Spleen (tissue), 11 donors: ENCODE measurements at regions not wholly inside any gene's neighbourhood (a gene's known extent, or its start where the extent isn't known, plus 50 kb on each side); places are given as distances from the start of the nearest gene placed in this dataset.

Experiments
- DNase-seq: peaks from one replicate; pipeline ENCODE4 v3.0.0-alpha.2; 2020
- H3K27ac ChIP-seq, 8 donors: fragments of 200-600 bp; sonication (generic) in 7 of 8; 1 replicate in 4 of 8; 2 replicates in 4 of 8; pipeline versions ENCODE4 v1.5.0 to v1.8.0; 2016 to 2021; ENCODE audit warnings: inconsistent platforms in 4 of 8, mild to moderate bottlenecking in 4 of 8, moderate library complexity in 1 of 8
- H3K27me3 ChIP-seq, 7 donors: fragments of 200-600 bp; sonication (generic) in 6 of 7; replicated peaks in 1 of 7; 1 replicate in 4 of 7; 2 replicates in 3 of 7; pipeline versions ENCODE4 v1.5.0 to v1.8.0; 2016 to 2021; ENCODE audit warnings: inconsistent platforms in 3 of 7, mild to moderate bottlenecking in 1 of 7
- H3K36me3 ChIP-seq, 6 donors: fragments of 200-600 bp; sonication (generic) in 5 of 6; 1 replicate in 4 of 6; 2 replicates in 2 of 6; pipeline versions ENCODE4 v1.5.0 to v1.8.0; 2016 to 2021; ENCODE audit warnings: inconsistent platforms in 2 of 6
- H3K4me1 ChIP-seq, 6 donors: fragments of 200-600 bp; sonication (generic) in 5 of 6; 1 replicate in 3 of 6; 2 replicates in 3 of 6; pipeline versions ENCODE4 v1.5.0 to v1.8.0; 2016 to 2021; ENCODE audit warnings: inconsistent platforms in 3 of 6
- H3K4me3 ChIP-seq, 8 donors: fragments of 200-600 bp; sonication (generic) in 7 of 8; 1 replicate in 4 of 8; 2 replicates in 4 of 8; pipeline versions ENCODE4 v1.5.0 to v1.8.0; 2016 to 2021; ENCODE audit warnings: inconsistent platforms in 4 of 8, mild to moderate bottlenecking in 4 of 8, moderate library complexity in 2 of 8
- H3K9me3 ChIP-seq, 8 donors: fragments of 200-600 bp; sonication (generic) in 7 of 8; 1 replicate in 4 of 8; 2 replicates in 4 of 8; pipeline versions ENCODE4 v1.5.0 to v1.8.0; 2016 to 2021; ENCODE audit warnings: inconsistent platforms in 4 of 8
- CTCF ChIP-seq, 11 experiments: fragments of 200-600 bp in 7 of 11; fragments of 450-650 bp in 4 of 11; sonication (generic) in 4 of 11; IDR thresholded peaks in 8 of 11; conservative IDR thresholded peaks in 3 of 11; 1 replicate in 7 of 11; 2 replicates in 4 of 11; pipeline versions ENCODE4 v1.4.0 to v1.8.0; 2016 to 2021; ENCODE audit warnings: antibody characterized with exemption in 11 of 11, inconsistent platforms in 4 of 11, mild to moderate bottlenecking in 1 of 11
- POLR2A ChIP-seq, 3 donors: fragments of 450-650 bp; IDR thresholded peaks; one replicate each; pipeline ENCODE4 v1.5.1; 2017; ENCODE audit warnings: antibody characterized with exemption in 3 of 3, mild to moderate bottlenecking in 1 of 3
- POLR2AphosphoS5 ChIP-seq, 3 donors: sonication (generic); formaldehyde crosslinking; IDR thresholded peaks; one replicate each; pipeline ENCODE4 v1.5.1; 2017; ENCODE audit warnings: antibody characterized with exemption in 3 of 3
- WGBS, 5 donors: extraction: QIAGEN DNeasy Blood & Tissue Kit in 3 of 5; methylation state at CpG; one replicate each; pipeline versions ENCODE4 v1.1.5 to v1.1.7; 2013 to 2018; 5-methylcytosine and 5-hydroxymethylcytosine counted together
- intact Hi-C: fragments of 100-400 bp; cut with DNase I; formaldehyde crosslinking; loops from one replicate; pipeline ENCODE4 v1.15.0; 2023; ENCODE audit warnings: low total_unique reads
- donor health status: healthy with polysubstance abuse.
- donor health status: DM: no; HTN: no; CAD: no; lungs with moderate emphysema.
- donor health status: DM: no; HTN: no; CAD: no.
- donor health status: Bipolar disorder and iron deficiency.
- donor health status: healthy.
- donor health status: DM: no; HTN: no; CAD: no.
- donor health status: DM: yes; HTN: yes; CAD: no.

- H3K4me3 ChIP-seq, result no peak overlapping the region
- no peaks in the 10 kb centered on the region for H3K36me3 ChIP-seq
- intact Hi-C loops, result no loop called here
- no peak for DNase-seq
- H3K9me3 ChIP-seq, result no peaks in the 10 kb centered on the region
- no peak for TF ChIP-seq POLR2A (IDR thresholded peaks at IDR 0.05)
- TF ChIP-seq CTCF (IDR thresholded peaks at IDR 0.05 in 8 of 11, conservative IDR thresholded peaks at IDR 0.05 in 3 of 11), result no peak
- no peak for TF ChIP-seq POLR2AphosphoS5 (IDR thresholded peaks at IDR 0.05)
- no peak overlapping the region for H3K27ac ChIP-seq
- H3K4me1 ChIP-seq, result peaks cover 0 to 5% (median 0%) of the 10 kb centered on the region in 6 donors
- H3K27me3 ChIP-seq, result peaks cover 0 to 6% (median 0%) of the 10 kb centered on the region in 7 donors
- 69 to 80% (median 74%) methylated on average over 3 of the region's 3 CpGs for WGBS, 5 donors
These were observed 66.5 kb upstream of the CAND1 start for GRCh38 chr12:67202678-67203012.

- 70 to 80% (median 79%) methylated on average over 8 of the region's 8 CpGs for WGBS, 5 donors
- TF ChIP-seq POLR2A (IDR thresholded peaks at IDR 0.05) (no peak), CTCF (IDR thresholded peaks at IDR 0.05 in 8 of 11, conservative IDR thresholded peaks at IDR 0.05 in 3 of 11) (no peak), POLR2AphosphoS5 (IDR thresholded peaks at IDR 0.05) (no peak)
- H3K27ac ChIP-seq, result peak overlapping the region in 1 of 8 donors; percentile 14
- peaks cover 0 to 6% (median 0%) of the 10 kb centered on the region in 7 donors for H3K27me3 ChIP-seq
- DNase-seq, result no peak
- no peaks in the 10 kb centered on the region for H3K9me3 ChIP-seq
- no peaks in the 10 kb centered on the region for H3K4me1 ChIP-seq
- H3K36me3 ChIP-seq, result no peaks in the 10 kb centered on the region
- intact Hi-C loops, result no loop called here
- H3K4me3 ChIP-seq, result no peak overlapping the region
These were observed 60.7 kb upstream of the CAND1 start for GRCh38 chr12:67208281-67209067.

- H3K36me3 ChIP-seq, result no peaks in the 10 kb centered on the region
- H3K27me3 ChIP-seq, result no peaks in the 10 kb centered on the region
- WGBS, 5 donors, result 77 to 90% (median 85%) methylated on average over 5 of the region's 5 CpGs
- no peaks in the 10 kb centered on the region for H3K4me1 ChIP-seq
- intact Hi-C loops, result no loop called here
- no peaks in the 10 kb centered on the region for H3K9me3 ChIP-seq
- no peak overlapping the region for H3K4me3 ChIP-seq
- no peak for DNase-seq
- TF ChIP-seq CTCF (IDR thresholded peaks at IDR 0.05 in 8 of 11, conservative IDR thresholded peaks at IDR 0.05 in 3 of 11), result no peak
- no peak for TF ChIP-seq POLR2AphosphoS5 (IDR thresholded peaks at IDR 0.05)
- TF ChIP-seq POLR2A (IDR thresholded peaks at IDR 0.05), result no peak
- no peak overlapping the region for H3K27ac ChIP-seq
These were observed 58.1 kb upstream of the CAND1 start for GRCh38 chr12:67211029-67211428.

GRCh38 chr12:67211494-67211893 is 57.7 kb upstream of the CAND1 start:
- Histone ChIP-seq H3K4me3 (no peak overlapping the region), H3K27me3 (no peaks in the 10 kb centered on the region), H3K36me3 (no peaks in the 10 kb centered on the region), H3K4me1 (no peaks in the 10 kb centered on the region), H3K9me3 (no peaks in the 10 kb centered on the region), H3K27ac (no peak overlapping the region)
- WGBS, 5 donors, result 79 to 86% (median 80%) methylated on average over 2 of the region's 2 CpGs
- intact Hi-C loops, result no loop called here
- no peak for TF ChIP-seq POLR2A (IDR thresholded peaks at IDR 0.05)
- no peak for TF ChIP-seq CTCF (IDR thresholded peaks at IDR 0.05 in 8 of 11, conservative IDR thresholded peaks at IDR 0.05 in 3 of 11)
- TF ChIP-seq POLR2AphosphoS5 (IDR thresholded peaks at IDR 0.05), result no peak
- DNase-seq, result no peak
